GM12892 (cell line): ENCODE measurements at regions not wholly inside any gene's neighbourhood (a gene's known extent, or its start where the extent isn't known, plus 50 kb on each side); places are given as distances from the start of the nearest gene placed in this dataset.

Experiments
- POLR2A ChIP-seq: IDR thresholded peaks from 2 replicates; pipeline ENCODE4 v1.6.1; 2011; ENCODE audit warnings: low read depth, low read length, control low read depth
- POLR2AphosphoS5 ChIP-seq: IDR thresholded peaks from 2 replicates; pipeline ENCODE4 v1.6.1; 2011; ENCODE audit warnings: low read depth, low read length, control low read depth

DNA sequence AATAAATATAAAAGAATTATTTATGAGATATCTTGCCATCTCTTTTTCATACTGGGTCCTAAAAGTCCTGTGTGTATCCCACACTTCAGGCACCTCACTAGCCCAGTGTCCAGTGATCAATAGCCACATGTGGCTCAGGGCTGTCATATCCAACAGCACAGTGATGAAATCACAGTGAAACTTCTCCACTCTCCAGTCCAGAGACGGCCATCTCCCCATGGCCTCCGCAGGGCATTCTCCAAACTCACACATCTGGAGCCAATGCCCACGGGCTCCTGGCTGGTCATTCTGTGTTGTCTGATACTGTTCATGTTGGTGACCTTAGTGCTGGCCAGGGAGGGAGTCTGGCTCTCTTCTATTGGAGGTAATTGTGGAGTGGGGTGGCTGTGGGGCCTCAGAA, 125.2 kb upstream of the SDK2 start:
- no peak for TF ChIP-seq POLR2A
- no peak for TF ChIP-seq POLR2AphosphoS5
